H1 (cell line): ENCODE measurements at regions not wholly inside any gene's neighbourhood (a gene's known extent, or its start where the extent isn't known, plus 50 kb on each side); places are given as distances from the start of the nearest gene placed in this dataset.

Experiments used
- CTCF ChIA-PET: fragments of 300-600 bp; sonication (Branson Sonifier 250); formaldehyde crosslinking; loops from one replicate; lab custom pipeline; 2021; ENCODE audit not compliant: partially characterized antibody; lab: Charles Lee
- POLR2A ChIA-PET: fragments of 300-600 bp; sonication (Branson Sonifier 250); formaldehyde crosslinking; loops from one replicate; lab custom pipeline; 2021; ENCODE audit warnings: inconsistent platforms; ENCODE audit not compliant: partially characterized antibody; lab: Charles Lee
- DNase-seq, 2 experiments: peaks; one replicate each; pipeline versions ENCODE4 v3.0.0 to v3.0.0-alpha.2; 2010 to 2022; ENCODE audit warnings: low spot score in 2 of 2, low read depth in 1 of 2, mixed read lengths in 1 of 2
- FAIRE-seq: peaks from 2 replicates; lab custom pipeline; 2011; peaks lifted over from hg19 to GRCh38; lab: Jason Lieb, UNC
- H2AFZ ChIP-seq: 2 replicates; pipeline ENCODE4 v1.8.1; 2012; ENCODE audit warnings: low read length, inconsistent platforms
- H2AK5ac ChIP-seq: 2 replicates; pipeline ENCODE4 v1.6.1; 2013; ENCODE audit warnings: low read depth, low read length
- H2BK120ac ChIP-seq: replicated peaks from 2 replicates; pipeline ENCODE3; 2013; ENCODE audit warnings: low read depth, low read length, inconsistent platforms
- H2BK12ac ChIP-seq: 2 replicates; pipeline ENCODE4 v1.6.1; 2013; ENCODE audit warnings: low read depth, low read length
- H2BK15ac ChIP-seq: 2 replicates; pipeline ENCODE4 v1.6.1; 2013; ENCODE audit warnings: low read length
- H2BK20ac ChIP-seq: 2 replicates; pipeline ENCODE4 v1.6.1; 2013; ENCODE audit warnings: low read length
- H2BK5ac ChIP-seq: 2 replicates; pipeline ENCODE4 v1.6.1; 2013; ENCODE audit warnings: low read depth, low read length
- H3K14ac ChIP-seq: 2 replicates; pipeline ENCODE4 v1.6.1; 2013; ENCODE audit warnings: inconsistent platforms; ENCODE audit not compliant: insufficient read length
- H3K18ac ChIP-seq: 2 replicates; pipeline ENCODE4 v1.6.1; 2013; ENCODE audit warnings: low read length; ENCODE audit errors: extremely low read depth
- H3K23ac ChIP-seq: 2 replicates; pipeline ENCODE4 v1.6.1; 2013; ENCODE audit warnings: inconsistent platforms; ENCODE audit not compliant: insufficient read length
- H3K23me2 ChIP-seq: 2 replicates; pipeline ENCODE4 v1.6.1; 2013; ENCODE audit warnings: low read depth, low read length
- H3K27ac ChIP-seq: 2 replicates; pipeline ENCODE4 v1.6.1; 2011; ENCODE audit warnings: low read depth, low read length, inconsistent platforms
- H3K27me3 ChIP-seq, 4 experiments: replicated peaks in 1 of 4; 1 replicate in 1 of 4; 2 replicates in 3 of 4; pipeline versions ENCODE4 v1.6.1 to v1.8.1; 2011 to 2013; ENCODE audit warnings: low read length in 3 of 4, mild to moderate bottlenecking in 3 of 4, inconsistent platforms in 2 of 4, mixed read lengths in 2 of 4, moderate library complexity in 1 of 4; ENCODE audit not compliant: control insufficient read depth in 3 of 4, insufficient read depth in 3 of 4; ENCODE audit errors: extremely low read depth in 1 of 4
- H3K36me3 ChIP-seq, 4 experiments: 2 replicates each; pipeline versions ENCODE4 v1.6.1 to v1.8.1; 2011 to 2013; ENCODE audit warnings: mild to moderate bottlenecking in 4 of 4, low read length in 3 of 4, moderate library complexity in 2 of 4, control low read depth in 1 of 4, inconsistent platforms in 1 of 4; ENCODE audit not compliant: insufficient read depth in 4 of 4, control insufficient read depth in 2 of 4
- H3K4ac ChIP-seq: replicated peaks from 2 replicates; pipeline ENCODE3; 2013; ENCODE audit warnings: low read length, low read depth, mixed read lengths, inconsistent platforms; ENCODE audit not compliant: insufficient read length
- H3K4me1 ChIP-seq, 4 experiments: replicated peaks in 1 of 4; 1 replicate in 1 of 4; 2 replicates in 3 of 4; pipeline versions ENCODE4 v1.6.1 to v1.8.1; 2011 to 2013; ENCODE audit warnings: low read length in 3 of 4, inconsistent platforms in 2 of 4, mixed read lengths in 1 of 4; ENCODE audit not compliant: insufficient read depth in 4 of 4, control insufficient read depth in 3 of 4
- H3K4me2 ChIP-seq, 2 experiments: 2 replicates each; pipeline versions ENCODE4 v1.6.1 to v1.8.1; 2011 to 2013; ENCODE audit warnings: low read depth in 2 of 2, low read length in 2 of 2, control low read depth in 1 of 2, inconsistent platforms in 1 of 2, mild to moderate bottlenecking in 1 of 2; ENCODE audit not compliant: insufficient read depth in 1 of 2
- H3K4me3 ChIP-seq, 4 experiments: fragments of 200-600, 300-600 bp in 1 of 4; sonication (generic), shearing (Covaris generic), sonication (Bioruptor Twin) in 1 of 4; 2 replicates each; pipeline versions ENCODE4 v1.5.1 to v1.8.1; 2011 to 2016; ENCODE audit warnings: low read length in 4 of 4, low read depth in 3 of 4, control low read depth in 2 of 4, inconsistent platforms in 2 of 4, mild to moderate bottlenecking in 2 of 4, mixed read lengths in 1 of 4, moderate library complexity in 1 of 4; ENCODE audit not compliant: insufficient read depth in 2 of 4; ENCODE audit errors: extremely low read depth in 1 of 4
- H3K56ac ChIP-seq: replicated peaks from 2 replicates; pipeline ENCODE3; 2013; ENCODE audit warnings: low read depth, mild to moderate bottlenecking, mixed read lengths, low read length, inconsistent platforms; ENCODE audit not compliant: insufficient read length
- H3K79me1 ChIP-seq: 2 replicates; pipeline ENCODE4 v1.6.1; 2013; ENCODE audit warnings: low read depth, low read length, control low read depth
- H3K79me2 ChIP-seq, 2 experiments: 2 replicates each; pipeline versions ENCODE4 v1.6.1 to v1.8.1; 2012 to 2013; ENCODE audit warnings: low read length in 2 of 2, mild to moderate bottlenecking in 2 of 2, inconsistent platforms in 1 of 2; ENCODE audit not compliant: insufficient read depth in 2 of 2, control insufficient read depth in 1 of 2
- H3K9ac ChIP-seq, 4 experiments: replicated peaks in 1 of 4; 1 replicate in 1 of 4; 2 replicates in 3 of 4; pipeline versions ENCODE4 v1.6.1 to v1.8.1; 2011 to 2013; ENCODE audit warnings: low read depth in 3 of 4, low read length in 3 of 4, control low read depth in 2 of 4, mild to moderate bottlenecking in 2 of 4, moderate library complexity in 2 of 4, inconsistent platforms in 1 of 4; ENCODE audit errors: extremely low read depth in 1 of 4
- H3K9me3 ChIP-seq, 2 experiments: 2 replicates each; pipeline versions ENCODE4 v1.6.1 to v1.8.1; 2012 to 2013; ENCODE audit warnings: mild to moderate bottlenecking in 2 of 2, moderate library complexity in 2 of 2, control low read depth in 1 of 2, inconsistent platforms in 1 of 2, low read depth in 1 of 2, low read length in 1 of 2, mixed read lengths in 1 of 2; ENCODE audit not compliant: insufficient read depth in 2 of 2
- H4K20me1 ChIP-seq, 2 experiments: replicated peaks in 1 of 2; 2 replicates each; pipeline versions ENCODE3 to v1.8.1; 2011 to 2013; ENCODE audit warnings: inconsistent platforms in 2 of 2, low read length in 2 of 2, mild to moderate bottlenecking in 1 of 2; ENCODE audit not compliant: insufficient read depth in 2 of 2, control insufficient read depth in 1 of 2
- H4K5ac ChIP-seq: 2 replicates; pipeline ENCODE4 v1.6.1; 2013; ENCODE audit warnings: low read length, low read depth, mixed read lengths, inconsistent platforms; ENCODE audit not compliant: insufficient read length
- H4K8ac ChIP-seq: 2 replicates; pipeline ENCODE4 v1.8.0; 2013; ENCODE audit warnings: mild to moderate bottlenecking, moderate library complexity, low read length, inconsistent platforms; ENCODE audit not compliant: insufficient read depth; ENCODE audit errors: extremely low read depth
- H4K91ac ChIP-seq: replicated peaks from 2 replicates; pipeline ENCODE3; 2013; ENCODE audit warnings: low read length, mixed read lengths, inconsistent platforms; ENCODE audit not compliant: insufficient read length
- CREB1 ChIP-seq: IDR thresholded peaks from 2 replicates; pipeline ENCODE4 v1.6.1; 2012; ENCODE audit warnings: inconsistent platforms
- FOSL1 ChIP-seq: IDR thresholded peaks from 2 replicates; pipeline ENCODE4 v1.6.1; 2011; ENCODE audit warnings: mild to moderate bottlenecking, low read depth, low read length, moderate library complexity; ENCODE audit not compliant: insufficient read depth
- KDM4A ChIP-seq: IDR thresholded peaks from one replicate; pipeline ENCODE4 v1.7.1; 2012; ENCODE audit warnings: low read depth, mild to moderate bottlenecking, moderate library complexity, low read length, inconsistent platforms; ENCODE audit not compliant: severe bottlenecking
- NANOG ChIP-seq: IDR thresholded peaks from 2 replicates; pipeline ENCODE4 v1.6.1; 2011; ENCODE audit warnings: low read length, low read depth, mild to moderate bottlenecking, inconsistent platforms; ENCODE audit not compliant: insufficient read depth, poor library complexity, severe bottlenecking
- POU5F1 ChIP-seq: IDR thresholded peaks from 2 replicates; pipeline ENCODE4 v1.6.1; 2011; ENCODE audit warnings: low read depth, mild to moderate bottlenecking, low read length, moderate library complexity
- SAP30 ChIP-seq: fragments of 300-600 bp; sonication (generic); IDR thresholded peaks from 2 replicates; pipeline ENCODE4 v1.7.1; 2012; ENCODE audit warnings: low read length, moderate library complexity, mild to moderate bottlenecking, inconsistent platforms; ENCODE audit not compliant: insufficient read depth, insufficient replicate concordance
- SUZ12 ChIP-seq: fragments of 200-600 bp; sonication (generic); IDR thresholded peaks from 2 replicates; pipeline ENCODE4 v1.6.1; 2012; ENCODE audit warnings: mild to moderate bottlenecking, inconsistent platforms, low read length, moderate library complexity, mixed read lengths
- TAF7 ChIP-seq: optimal IDR thresholded peaks from 2 replicates; pipeline ENCODE3; 2011; ENCODE audit warnings: low read depth, mild to moderate bottlenecking, inconsistent platforms, low read length, moderate library complexity, borderline replicate concordance
- WGBS, 2 experiments: shearing (Covaris generic) in 1 of 2; methylation state at CpG; one replicate each; pipeline versions ENCODE4 v1.1.6 to v1.1.7; 2013 to 2015; ENCODE audit warnings: low lambda C conversion rate in 2 of 2, mixed read lengths in 2 of 2, inconsistent platforms in 1 of 2, low coverage in 1 of 2, missing lambda C conversion rate in 1 of 2; ENCODE audit not compliant: insufficient replicate concordance in 2 of 2, insufficient coverage in 1 of 2, insufficient read length in 1 of 2; ENCODE audit errors: extremely low coverage in 1 of 2, missing lambda C conversion rate in 1 of 2; 5-methylcytosine and 5-hydroxymethylcytosine counted together
- TF ChIP-seq, protein P1 (sequence below): IDR thresholded peaks from 2 replicates; pipeline ENCODE4 v1.6.1; 2012; ENCODE audit warnings: low read length, inconsistent platforms
- TF ChIP-seq, protein P2 (sequence below), 3 experiments: IDR thresholded peaks; 1 replicate in 2 of 3; 2 replicates in 1 of 3; pipeline versions ENCODE4 v1.5.1 to v1.6.1; 2011; ENCODE audit warnings: low read length in 3 of 3, mild to moderate bottlenecking in 3 of 3, inconsistent platforms in 2 of 3, low read depth in 1 of 3, moderate library complexity in 1 of 3; ENCODE audit not compliant: insufficient read depth in 1 of 3; ENCODE audit errors: control extremely low read depth in 1 of 3

DNA sequence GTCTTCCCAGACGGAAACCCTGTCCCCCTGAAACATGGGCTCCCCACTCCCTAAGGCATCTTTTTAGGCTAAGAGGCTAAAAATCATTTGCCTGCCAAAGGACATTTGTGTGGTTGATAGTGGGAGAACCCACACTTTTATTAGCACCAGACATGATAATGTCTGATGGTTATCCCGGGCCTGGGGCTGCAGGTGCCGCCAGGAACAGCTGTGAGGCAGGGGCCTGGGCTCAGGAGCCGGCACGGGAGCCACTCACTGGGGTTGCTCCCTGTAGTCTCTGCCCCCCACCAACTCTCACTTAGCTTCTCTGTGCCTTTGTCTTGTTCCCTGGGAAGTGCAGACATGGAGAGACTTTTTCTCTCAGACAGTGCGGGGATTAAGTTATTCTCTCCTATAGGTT, 193.6 kb downstream of the GLRX3 start:
- Histone ChIP-seq H4K8ac (no peak overlapping the region), H3K9me3 (peaks cover 41 to 48% of the 10 kb centered on the region in 2 experiments), H2BK12ac (no peak overlapping the region), H3K79me1 (no peaks in the 10 kb centered on the region), H3K4me2 (no peak overlapping the region), H3K27ac (no peak overlapping the region), H2BK5ac (no peak overlapping the region), H3K14ac (no peak overlapping the region), H3K9ac (no peak overlapping the region), H2AK5ac (no peak overlapping the region), H3K18ac (no peak overlapping the region), H3K79me2 (no peaks in the 10 kb centered on the region; a peak in 1 of 4 replicates), H3K23ac (no peak overlapping the region), H2AFZ (no peak overlapping the region), H2BK15ac (no peak overlapping the region), H3K23me2 (no peaks in the 10 kb centered on the region), H3K56ac (no peak overlapping the region), H4K5ac (no peak overlapping the region), H3K36me3 (no peaks in the 10 kb centered on the region), H3K4ac (no peak overlapping the region), H2BK120ac (no peak overlapping the region), H4K20me1 (no peaks in the 10 kb centered on the region), H3K4me3 (no peak overlapping the region), H2BK20ac (no peak overlapping the region), H3K27me3 (no peaks in the 10 kb centered on the region), H4K91ac (no peak overlapping the region), H3K4me1 (no peaks in the 10 kb centered on the region)
- DNase-seq: no peak
- ChIA-PET CTCF (interaction anchor here (1.0 to 2.2 kb wide), 2 partner anchors 11 to 78 kb away, joined by 3 to 5 read pairs; no protein-coding TSS in a partner anchor), POLR2A (no interaction called here)
- WGBS, 2 experiments: 90% methylated on average over 5 of the region's 6 CpGs; no CpG with 5 or more reads in 1 of the 2 experiments
- FAIRE-seq: no peak
- no peak for TF ChIP-seq KDM4A
- TF ChIP-seq, protein P1, sequence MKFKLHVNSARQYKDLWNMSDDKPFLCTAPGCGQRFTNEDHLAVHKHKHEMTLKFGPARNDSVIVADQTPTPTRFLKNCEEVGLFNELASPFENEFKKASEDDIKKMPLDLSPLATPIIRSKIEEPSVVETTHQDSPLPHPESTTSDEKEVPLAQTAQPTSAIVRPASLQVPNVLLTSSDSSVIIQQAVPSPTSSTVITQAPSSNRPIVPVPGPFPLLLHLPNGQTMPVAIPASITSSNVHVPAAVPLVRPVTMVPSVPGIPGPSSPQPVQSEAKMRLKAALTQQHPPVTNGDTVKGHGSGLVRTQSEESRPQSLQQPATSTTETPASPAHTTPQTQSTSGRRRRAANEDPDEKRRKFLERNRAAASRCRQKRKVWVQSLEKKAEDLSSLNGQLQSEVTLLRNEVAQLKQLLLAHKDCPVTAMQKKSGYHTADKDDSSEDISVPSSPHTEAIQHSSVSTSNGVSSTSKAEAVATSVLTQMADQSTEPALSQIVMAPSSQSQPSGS: no peak
- no peak for TF ChIP-seq TAF7
- TF ChIP-seq POU5F1: no peak
- no peak for TF ChIP-seq SUZ12
- TF ChIP-seq, protein P2, sequence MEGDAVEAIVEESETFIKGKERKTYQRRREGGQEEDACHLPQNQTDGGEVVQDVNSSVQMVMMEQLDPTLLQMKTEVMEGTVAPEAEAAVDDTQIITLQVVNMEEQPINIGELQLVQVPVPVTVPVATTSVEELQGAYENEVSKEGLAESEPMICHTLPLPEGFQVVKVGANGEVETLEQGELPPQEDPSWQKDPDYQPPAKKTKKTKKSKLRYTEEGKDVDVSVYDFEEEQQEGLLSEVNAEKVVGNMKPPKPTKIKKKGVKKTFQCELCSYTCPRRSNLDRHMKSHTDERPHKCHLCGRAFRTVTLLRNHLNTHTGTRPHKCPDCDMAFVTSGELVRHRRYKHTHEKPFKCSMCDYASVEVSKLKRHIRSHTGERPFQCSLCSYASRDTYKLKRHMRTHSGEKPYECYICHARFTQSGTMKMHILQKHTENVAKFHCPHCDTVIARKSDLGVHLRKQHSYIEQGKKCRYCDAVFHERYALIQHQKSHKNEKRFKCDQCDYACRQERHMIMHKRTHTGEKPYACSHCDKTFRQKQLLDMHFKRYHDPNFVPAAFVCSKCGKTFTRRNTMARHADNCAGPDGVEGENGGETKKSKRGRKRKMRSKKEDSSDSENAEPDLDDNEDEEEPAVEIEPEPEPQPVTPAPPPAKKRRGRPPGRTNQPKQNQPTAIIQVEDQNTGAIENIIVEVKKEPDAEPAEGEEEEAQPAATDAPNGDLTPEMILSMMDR (IDR thresholded peaks at IDR 0.05; ENCODE audit: control extremely low read depth in 1 of 3, insufficient read depth in 1 of 3, low read depth in 1 of 3, low read length in 3 of 3): no peak
- no peak for TF ChIP-seq CREB1
- TF ChIP-seq SAP30: no peak
- no peak for TF ChIP-seq NANOG
- no peak for TF ChIP-seq FOSL1
